ENCODE measurements at regions not wholly inside any gene's neighbourhood (a gene's known extent, or its start where the extent isn't known, plus 50 kb on each side); places are given as distances from the start of the nearest gene placed in this dataset.
A peak's percentile ranks its signal among the peaks of the same experiment; 100 is the strongest.

DNA sequence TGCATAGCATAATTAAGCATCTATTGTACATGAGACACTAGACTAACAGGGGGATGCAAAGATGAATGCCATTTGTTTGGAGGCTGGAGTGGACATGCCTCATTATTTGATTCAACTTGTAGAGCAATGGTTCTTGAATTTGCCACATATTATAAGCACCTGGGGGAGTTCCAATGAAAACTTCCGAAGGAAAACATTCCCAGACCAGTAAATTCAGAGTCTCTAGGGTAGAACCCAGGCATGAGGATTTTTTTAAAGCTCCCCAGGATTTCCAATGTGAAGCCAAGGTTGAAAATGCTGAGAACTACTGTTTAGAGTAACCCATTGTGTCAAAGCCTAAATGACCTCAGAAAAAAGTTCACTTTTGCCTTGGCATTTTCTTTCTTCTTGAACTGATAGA lies 93.9 kb upstream of the ITGA1 start:
- H3K4me3 ChIP-seq (ENCODE audit: low read depth, low read length): no peak overlapping the region
- no peak for TF ChIP-seq CTCF (IDR thresholded peaks at IDR 0.05; ENCODE audit: insufficient read depth, low read depth, low read length)
- DNase-seq (ENCODE audit: low read depth): no peak

- DNase-seq (ENCODE audit: low read depth): no peak
- H3K4me3 ChIP-seq (ENCODE audit: low read depth, low read length): no peak overlapping the region
- TF ChIP-seq CTCF (IDR thresholded peaks at IDR 0.05; ENCODE audit: insufficient read depth, low read depth, low read length): no peak
These were observed 93.1 kb upstream of the ITGA1 start for GRCh38 chr5:52694648-52695047.

GRCh38 chr5:52702877-52703276 lies 84.8 kb upstream of the ITGA1 start:
- no peak for DNase-seq (ENCODE audit: low read depth)
- no peak for TF ChIP-seq CTCF (IDR thresholded peaks at IDR 0.05; ENCODE audit: insufficient read depth, low read depth, low read length)
- H3K4me3 ChIP-seq (ENCODE audit: low read depth, low read length): no peak overlapping the region

- no peak for DNase-seq (ENCODE audit: low read depth)
- no peak for TF ChIP-seq CTCF (IDR thresholded peaks at IDR 0.05; ENCODE audit: insufficient read depth, low read depth, low read length)
- H3K4me3 ChIP-seq (ENCODE audit: low read depth, low read length): no peak overlapping the region
These were observed 84.4 kb upstream of the ITGA1 start for GRCh38 chr5:52703321-52703720.

DNA sequence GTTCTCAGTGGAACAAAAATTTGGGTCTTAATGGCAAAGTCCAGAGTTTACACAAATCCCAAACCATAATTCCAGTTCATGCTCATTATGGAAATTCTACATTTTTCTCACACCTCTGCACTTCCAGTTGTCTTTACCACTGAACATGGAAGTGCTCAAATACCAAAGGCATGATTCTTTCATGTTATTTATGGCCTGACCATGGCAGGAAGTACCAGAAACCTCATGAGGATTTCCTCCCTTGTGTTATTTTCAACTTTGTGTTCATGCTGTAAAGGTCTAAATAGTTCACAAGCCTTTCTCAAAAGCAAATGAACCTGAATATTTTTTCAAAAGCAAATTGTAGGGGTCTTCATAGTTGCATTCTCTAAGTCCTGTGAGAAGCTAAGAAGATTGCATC lies 82.0 kb upstream of the ITGA1 start:
- no peak overlapping the region for H3K4me3 ChIP-seq (ENCODE audit: low read depth, low read length)
- peak; percentile 37 for DNase-seq (ENCODE audit: low read depth)
- TF ChIP-seq CTCF (IDR thresholded peaks at IDR 0.05; ENCODE audit: insufficient read depth, low read depth, low read length): no peak

DNA sequence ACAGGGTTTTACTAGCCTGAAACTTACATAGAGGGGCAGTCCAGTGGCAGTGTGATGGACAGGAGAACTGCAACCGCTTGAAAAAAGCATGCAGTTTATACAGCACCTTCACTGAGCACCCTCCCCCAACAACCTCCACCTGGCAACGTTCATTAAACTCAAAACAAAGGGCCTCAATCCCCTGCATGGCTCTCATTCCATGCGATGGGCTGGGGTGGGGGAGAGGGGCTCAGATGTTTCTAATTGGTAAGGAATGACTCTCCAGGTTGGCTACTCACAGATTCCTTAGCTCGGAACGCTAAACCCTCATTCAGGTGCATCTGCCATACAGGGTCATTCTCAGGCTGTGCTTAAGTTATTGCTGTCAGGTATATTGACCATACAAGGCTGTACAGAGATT lies 80.9 kb upstream of the ITGA1 start:
- no peak overlapping the region for H3K4me3 ChIP-seq (ENCODE audit: low read depth, low read length)
- TF ChIP-seq CTCF (IDR thresholded peaks at IDR 0.05; ENCODE audit: insufficient read depth, low read depth, low read length): no peak
- DNase-seq (ENCODE audit: low read depth): no peak

DNA sequence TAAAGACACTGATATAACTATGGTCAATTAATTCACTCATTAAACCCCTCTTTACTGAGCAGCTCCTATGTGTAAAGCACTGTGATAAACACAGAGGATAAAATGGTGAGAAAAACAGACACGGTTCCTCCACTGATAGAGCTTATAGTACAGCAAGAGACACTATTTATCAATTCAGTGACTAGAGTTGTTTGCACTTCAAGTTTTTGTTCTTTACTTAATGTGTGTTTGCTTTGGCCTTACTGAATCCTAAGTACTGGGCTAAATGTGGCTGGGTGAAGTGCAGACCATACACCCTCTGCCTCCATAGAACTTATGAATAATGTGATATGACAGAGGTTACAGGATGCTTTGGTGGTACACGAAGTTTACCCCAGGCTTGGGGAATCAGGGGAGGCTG lies 80.1 kb upstream of the ITGA1 start:
- H3K4me3 ChIP-seq (ENCODE audit: low read depth, low read length): no peak overlapping the region
- no peak for DNase-seq (ENCODE audit: low read depth)

More for the DNA sequence above, 80.1 kb upstream of the ITGA1 start:
- no peak for TF ChIP-seq CTCF (IDR thresholded peaks at IDR 0.05; ENCODE audit: insufficient read depth, low read depth, low read length)
